GM23338 (cell line): ENCODE measurements at regions not wholly inside any gene's neighbourhood (a gene's known extent, or its start where the extent isn't known, plus 50 kb on each side); places are given as distances from the start of the nearest gene placed in this dataset.

ENCODE experiments used
- ATAC-seq: fragments of 200-7000 bp; cut with Tn5 transposase; 3 replicates; pipeline ENCODE4 v1.9.1; 2020
- DNase-seq: peaks from one replicate; pipeline ENCODE4 v3.0.0-alpha.2; 2015; ENCODE audit warnings: low spot score
- H2AFZ ChIP-seq: fragments of 200-600 bp; sonication (generic); 2 replicates; pipeline ENCODE4 v1.8.0; 2016; ENCODE audit warnings: antibody characterized with exemption, mild to moderate bottlenecking, moderate library complexity
- H3F3A ChIP-seq: fragments of 200-600 bp; sonication (generic); replicated peaks from 2 replicates; pipeline ENCODE4 v1.8.0; 2017; ENCODE audit warnings: antibody characterized with exemption, mixed run types, low read depth
- H3K27ac ChIP-seq: fragments of 200-600 bp; sonication (generic); 2 replicates; pipeline ENCODE4 v1.6.1; 2016; ENCODE audit warnings: low read depth
- H3K27me3 ChIP-seq: fragments of 200-600 bp; sonication (generic); 2 replicates; pipeline ENCODE4 v1.8.0; 2016; ENCODE audit warnings: mild to moderate bottlenecking, mixed run types, moderate library complexity; ENCODE audit not compliant: insufficient read depth
- H3K36me3 ChIP-seq: fragments of 200-600 bp; sonication (generic); 2 replicates; pipeline ENCODE4 v1.8.0; 2016; ENCODE audit warnings: mild to moderate bottlenecking; ENCODE audit not compliant: insufficient read depth
- H3K4me1 ChIP-seq: fragments of 200-600 bp; sonication (generic); 2 replicates; pipeline ENCODE4 v1.8.0; 2016; ENCODE audit warnings: mild to moderate bottlenecking, moderate library complexity; ENCODE audit not compliant: insufficient read depth
- H3K4me2 ChIP-seq: fragments of 200-600 bp; sonication (generic); 2 replicates; pipeline ENCODE4 v1.7.1; 2017; ENCODE audit warnings: mixed run types
- H3K4me3 ChIP-seq: fragments of 200-600 bp; sonication (generic); 2 replicates; pipeline ENCODE4 v1.6.1; 2016; ENCODE audit warnings: mixed run types
- H3K79me2 ChIP-seq: fragments of 200-600 bp; sonication (generic); replicated peaks from 2 replicates; pipeline ENCODE4 v1.8.0; 2017; ENCODE audit warnings: mild to moderate bottlenecking; ENCODE audit not compliant: insufficient read depth
- H3K9me2 ChIP-seq: fragments of 200-600 bp; sonication (generic); 2 replicates; pipeline ENCODE4 v1.8.0; 2017; ENCODE audit not compliant: insufficient read depth
- H4K20me1 ChIP-seq: fragments of 200-600 bp; sonication (generic); replicated peaks from 2 replicates; pipeline ENCODE4 v1.8.0; 2017; ENCODE audit warnings: mild to moderate bottlenecking; ENCODE audit not compliant: insufficient read depth
- H3K27ac Mint-ChIP-seq: 2 replicates; pipeline ENCODE4 v1.8.0; 2020; ENCODE audit warnings: inconsistent platforms, mild to moderate bottlenecking, moderate library complexity, mixed read lengths
- H3K27me3 Mint-ChIP-seq: 3 replicates; pipeline ENCODE4 v1.8.0; 2022; ENCODE audit warnings: low read depth, mild to moderate bottlenecking, moderate library complexity, mixed read lengths, inconsistent platforms; ENCODE audit not compliant: insufficient read depth, poor library complexity
- H3K36me3 Mint-ChIP-seq: 3 replicates; pipeline ENCODE4 v1.8.0; 2021; ENCODE audit warnings: low read depth, mild to moderate bottlenecking, inconsistent platforms, moderate library complexity, mixed read lengths
- H3K4me1 Mint-ChIP-seq: 3 replicates; pipeline ENCODE4 v1.8.0; 2020; ENCODE audit warnings: mild to moderate bottlenecking, inconsistent platforms, mixed read lengths
- H3K4me3 Mint-ChIP-seq: 3 replicates; pipeline ENCODE4 v1.8.0; 2021; ENCODE audit warnings: moderate library complexity, mild to moderate bottlenecking, inconsistent platforms, mixed read lengths
- H3K9me3 Mint-ChIP-seq: 3 replicates; pipeline ENCODE4 v1.8.0; 2020; ENCODE audit warnings: moderate library complexity, mild to moderate bottlenecking, inconsistent platforms, mixed read lengths
- CREB1 ChIP-seq: fragments of 250-450 bp; sonication (Bioruptor Pico); IDR thresholded peaks from 2 replicates; pipeline ENCODE4 v1.5.0; 2020; ENCODE audit warnings: low read depth, mild to moderate bottlenecking, moderate library complexity
- EZH2 ChIP-seq: fragments of 200-600 bp; sonication (generic); IDR thresholded peaks from one replicate; pipeline ENCODE4 v1.8.0; 2017; ENCODE audit warnings: antibody characterized with exemption, mild to moderate bottlenecking, low read depth; ENCODE audit not compliant: unreplicated experiment
- EZH2phosphoT487 ChIP-seq: fragments of 200-600 bp; sonication (generic); IDR thresholded peaks from one replicate; pipeline ENCODE4 v1.8.1; 2018; ENCODE audit warnings: antibody characterized with exemption; ENCODE audit not compliant: unreplicated experiment
- JUNB ChIP-seq: IDR thresholded peaks from one replicate; pipeline ENCODE4 v1.6.1; 2016; ENCODE audit warnings: antibody characterized with exemption; ENCODE audit not compliant: unreplicated experiment
- NANOG ChIP-seq: IDR thresholded peaks from 2 replicates; pipeline ENCODE4 v1.6.1; 2016; ENCODE audit warnings: antibody characterized with exemption, borderline replicate concordance
- POLR2AphosphoS5 ChIP-seq: IDR thresholded peaks from 2 replicates; pipeline ENCODE4 v1.6.1; 2016; ENCODE audit warnings: antibody characterized with exemption, low read depth
- REST ChIP-seq: IDR thresholded peaks from one replicate; pipeline ENCODE4 v1.6.1; 2018; ENCODE audit warnings: antibody characterized with exemption; ENCODE audit not compliant: unreplicated experiment
- ZNF114 ChIP-seq: fragments of 250-450 bp; sonication (Bioruptor Pico); IDR thresholded peaks from 2 replicates; pipeline ENCODE4 v1.5.0; 2020; ENCODE audit warnings: mild to moderate bottlenecking, moderate library complexity
- ZNF331 ChIP-seq: fragments of 250-450 bp; sonication (Bioruptor Pico); IDR thresholded peaks from 2 replicates; pipeline ENCODE4 v1.5.0; 2020; ENCODE audit warnings: low read depth, mild to moderate bottlenecking, moderate library complexity
- TF ChIP-seq, protein P1 (sequence below): fragments of 250-450 bp; sonication (Bioruptor Pico); IDR thresholded peaks from 2 replicates; pipeline ENCODE4 v1.5.0; 2020; ENCODE audit warnings: mild to moderate bottlenecking, moderate library complexity
- TF ChIP-seq, protein P2 (sequence below), 2 experiments: fragments of 200-600 bp in 1 of 2; sonication (generic) in 1 of 2; conservative IDR thresholded peaks; 2 replicates each; pipeline versions ENCODE4 v1.5.1 to v1.6.1; 2016 to 2017; ENCODE audit warnings: antibody characterized with exemption in 2 of 2, low read depth in 2 of 2, mild to moderate bottlenecking in 2 of 2, moderate library complexity in 1 of 2
- TF ChIP-seq, protein P3 (sequence below): IDR thresholded peaks from 2 replicates; pipeline ENCODE4 v1.6.1; 2016; ENCODE audit warnings: antibody characterized with exemption

DNA sequence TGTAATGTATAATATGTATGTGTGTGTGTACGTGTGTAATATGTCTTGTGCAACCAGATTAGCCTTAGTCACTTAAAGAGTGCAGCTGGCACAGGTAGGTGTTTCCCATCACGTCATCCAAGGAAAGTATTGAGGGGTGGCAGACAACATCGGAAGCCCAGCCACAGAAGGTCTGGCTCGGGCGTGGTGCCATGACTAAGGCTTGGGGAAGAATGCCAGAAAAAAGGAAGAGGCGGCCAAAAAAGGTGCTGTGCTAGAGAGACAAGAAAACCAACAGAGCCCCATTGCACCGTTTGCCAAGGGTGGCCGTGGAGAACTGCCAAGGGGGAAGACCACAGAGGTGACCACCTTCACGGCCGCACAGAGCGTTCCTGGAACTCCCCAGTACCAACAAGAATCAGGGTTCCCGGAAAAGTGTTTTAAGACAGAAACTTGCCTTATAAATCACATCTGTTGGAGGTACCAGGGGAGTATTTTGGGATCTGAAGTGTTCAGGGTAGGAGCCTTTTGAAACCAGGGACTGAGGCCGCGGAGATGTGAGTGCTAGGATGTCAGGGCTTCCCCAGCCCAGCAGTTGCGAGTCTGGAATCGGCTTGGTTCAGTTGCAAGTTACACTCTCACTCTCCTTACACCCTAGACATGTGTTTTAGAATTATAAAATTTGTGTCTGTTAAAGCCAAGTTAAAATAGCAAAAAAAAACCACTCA, 131.2 kb upstream of the DYRK2 start:
- ATAC-seq: no peak
- H3K79me2 ChIP-seq: no peaks in the 10 kb centered on the region
- H3K9me2 ChIP-seq: peaks cover 2% of the 10 kb centered on the region; the same call in 1 of the 2 replicates
- no peaks in the 10 kb centered on the region for H3K27me3 ChIP-seq
- H2AFZ ChIP-seq: no peak overlapping the region
- H3K4me3 Mint-ChIP-seq: no peak overlapping the region
- H3K27me3 Mint-ChIP-seq: peaks cover 11% of the 10 kb centered on the region
- H3K4me3 ChIP-seq: no peak overlapping the region
- TF ChIP-seq POLR2AphosphoS5 (no peak), EZH2 (no peak), EZH2phosphoT487 (no peak), ZNF114 (CRISPR knock-in tag) (no peak), REST (no peak), JUNB (no peak), CREB1 (CRISPR knock-in tag) (no peak), NANOG (no peak), ZNF331 (no peak)
- TF ChIP-seq, protein P1, sequence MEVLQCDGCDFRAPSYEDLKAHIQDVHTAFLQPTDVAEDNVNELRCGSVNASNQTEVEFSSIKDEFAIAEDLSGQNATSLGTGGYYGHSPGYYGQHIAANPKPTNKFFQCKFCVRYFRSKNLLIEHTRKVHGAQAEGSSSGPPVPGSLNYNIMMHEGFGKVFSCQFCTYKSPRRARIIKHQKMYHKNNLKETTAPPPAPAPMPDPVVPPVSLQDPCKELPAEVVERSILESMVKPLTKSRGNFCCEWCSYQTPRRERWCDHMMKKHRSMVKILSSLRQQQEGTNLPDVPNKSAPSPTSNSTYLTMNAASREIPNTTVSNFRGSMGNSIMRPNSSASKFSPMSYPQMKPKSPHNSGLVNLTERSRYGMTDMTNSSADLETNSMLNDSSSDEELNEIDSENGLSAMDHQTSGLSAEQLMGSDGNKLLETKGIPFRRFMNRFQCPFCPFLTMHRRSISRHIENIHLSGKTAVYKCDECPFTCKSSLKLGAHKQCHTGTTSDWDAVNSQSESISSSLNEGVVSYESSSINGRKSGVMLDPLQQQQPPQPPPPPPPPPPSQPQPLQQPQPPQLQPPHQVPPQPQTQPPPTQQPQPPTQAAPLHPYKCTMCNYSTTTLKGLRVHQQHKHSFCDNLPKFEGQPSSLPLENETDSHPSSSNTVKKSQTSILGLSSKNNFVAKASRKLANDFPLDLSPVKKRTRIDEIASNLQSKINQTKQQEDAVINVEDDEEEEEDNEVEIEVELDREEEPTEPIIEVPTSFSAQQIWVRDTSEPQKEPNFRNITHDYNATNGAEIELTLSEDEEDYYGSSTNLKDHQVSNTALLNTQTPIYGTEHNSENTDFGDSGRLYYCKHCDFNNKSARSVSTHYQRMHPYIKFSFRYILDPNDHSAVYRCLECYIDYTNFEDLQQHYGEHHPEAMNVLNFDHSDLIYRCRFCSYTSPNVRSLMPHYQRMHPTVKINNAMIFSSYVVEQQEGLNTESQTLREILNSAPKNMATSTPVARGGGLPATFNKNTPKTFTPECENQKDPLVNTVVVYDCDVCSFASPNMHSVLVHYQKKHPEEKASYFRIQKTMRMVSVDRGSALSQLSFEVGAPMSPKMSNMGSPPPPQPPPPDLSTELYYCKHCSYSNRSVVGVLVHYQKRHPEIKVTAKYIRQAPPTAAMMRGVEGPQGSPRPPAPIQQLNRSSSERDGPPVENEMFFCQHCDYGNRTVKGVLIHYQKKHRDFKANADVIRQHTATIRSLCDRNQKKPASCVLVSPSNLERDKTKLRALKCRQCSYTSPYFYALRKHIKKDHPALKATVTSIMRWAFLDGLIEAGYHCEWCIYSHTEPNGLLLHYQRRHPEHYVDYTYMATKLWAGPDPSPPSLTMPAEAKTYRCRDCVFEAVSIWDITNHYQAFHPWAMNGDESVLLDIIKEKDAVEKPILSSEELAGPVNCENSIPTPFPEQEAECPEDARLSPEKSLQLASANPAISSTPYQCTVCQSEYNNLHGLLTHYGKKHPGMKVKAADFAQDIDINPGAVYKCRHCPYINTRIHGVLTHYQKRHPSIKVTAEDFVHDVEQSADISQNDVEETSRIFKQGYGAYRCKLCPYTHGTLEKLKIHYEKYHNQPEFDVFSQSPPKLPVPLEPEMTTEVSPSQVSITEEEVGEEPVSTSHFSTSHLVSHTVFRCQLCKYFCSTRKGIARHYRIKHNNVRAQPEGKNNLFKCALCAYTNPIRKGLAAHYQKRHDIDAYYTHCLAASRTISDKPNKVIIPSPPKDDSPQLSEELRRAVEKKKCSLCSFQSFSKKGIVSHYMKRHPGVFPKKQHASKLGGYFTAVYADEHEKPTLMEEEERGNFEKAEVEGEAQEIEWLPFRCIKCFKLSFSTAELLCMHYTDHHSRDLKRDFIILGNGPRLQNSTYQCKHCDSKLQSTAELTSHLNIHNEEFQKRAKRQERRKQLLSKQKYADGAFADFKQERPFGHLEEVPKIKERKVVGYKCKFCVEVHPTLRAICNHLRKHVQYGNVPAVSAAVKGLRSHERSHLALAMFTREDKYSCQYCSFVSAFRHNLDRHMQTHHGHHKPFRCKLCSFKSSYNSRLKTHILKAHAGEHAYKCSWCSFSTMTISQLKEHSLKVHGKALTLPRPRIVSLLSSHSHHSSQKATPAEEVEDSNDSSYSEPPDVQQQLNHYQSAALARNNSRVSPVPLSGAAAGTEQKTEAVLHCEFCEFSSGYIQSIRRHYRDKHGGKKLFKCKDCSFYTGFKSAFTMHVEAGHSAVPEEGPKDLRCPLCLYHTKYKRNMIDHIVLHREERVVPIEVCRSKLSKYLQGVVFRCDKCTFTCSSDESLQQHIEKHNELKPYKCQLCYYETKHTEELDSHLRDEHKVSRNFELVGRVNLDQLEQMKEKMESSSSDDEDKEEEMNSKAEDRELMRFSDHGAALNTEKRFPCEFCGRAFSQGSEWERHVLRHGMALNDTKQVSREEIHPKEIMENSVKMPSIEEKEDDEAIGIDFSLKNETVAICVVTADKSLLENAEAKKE (CRISPR knock-in tag): no peak
- TF ChIP-seq, protein P2, sequence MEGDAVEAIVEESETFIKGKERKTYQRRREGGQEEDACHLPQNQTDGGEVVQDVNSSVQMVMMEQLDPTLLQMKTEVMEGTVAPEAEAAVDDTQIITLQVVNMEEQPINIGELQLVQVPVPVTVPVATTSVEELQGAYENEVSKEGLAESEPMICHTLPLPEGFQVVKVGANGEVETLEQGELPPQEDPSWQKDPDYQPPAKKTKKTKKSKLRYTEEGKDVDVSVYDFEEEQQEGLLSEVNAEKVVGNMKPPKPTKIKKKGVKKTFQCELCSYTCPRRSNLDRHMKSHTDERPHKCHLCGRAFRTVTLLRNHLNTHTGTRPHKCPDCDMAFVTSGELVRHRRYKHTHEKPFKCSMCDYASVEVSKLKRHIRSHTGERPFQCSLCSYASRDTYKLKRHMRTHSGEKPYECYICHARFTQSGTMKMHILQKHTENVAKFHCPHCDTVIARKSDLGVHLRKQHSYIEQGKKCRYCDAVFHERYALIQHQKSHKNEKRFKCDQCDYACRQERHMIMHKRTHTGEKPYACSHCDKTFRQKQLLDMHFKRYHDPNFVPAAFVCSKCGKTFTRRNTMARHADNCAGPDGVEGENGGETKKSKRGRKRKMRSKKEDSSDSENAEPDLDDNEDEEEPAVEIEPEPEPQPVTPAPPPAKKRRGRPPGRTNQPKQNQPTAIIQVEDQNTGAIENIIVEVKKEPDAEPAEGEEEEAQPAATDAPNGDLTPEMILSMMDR (conservative IDR thresholded peaks at IDR 0.05; ENCODE audit: low read depth in 2 of 2): no peak
- TF ChIP-seq, protein P3, sequence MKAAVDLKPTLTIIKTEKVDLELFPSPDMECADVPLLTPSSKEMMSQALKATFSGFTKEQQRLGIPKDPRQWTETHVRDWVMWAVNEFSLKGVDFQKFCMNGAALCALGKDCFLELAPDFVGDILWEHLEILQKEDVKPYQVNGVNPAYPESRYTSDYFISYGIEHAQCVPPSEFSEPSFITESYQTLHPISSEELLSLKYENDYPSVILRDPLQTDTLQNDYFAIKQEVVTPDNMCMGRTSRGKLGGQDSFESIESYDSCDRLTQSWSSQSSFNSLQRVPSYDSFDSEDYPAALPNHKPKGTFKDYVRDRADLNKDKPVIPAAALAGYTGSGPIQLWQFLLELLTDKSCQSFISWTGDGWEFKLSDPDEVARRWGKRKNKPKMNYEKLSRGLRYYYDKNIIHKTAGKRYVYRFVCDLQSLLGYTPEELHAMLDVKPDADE: no peak
- peaks cover 16% of the 10 kb centered on the region for H3K4me1 ChIP-seq
- H4K20me1 ChIP-seq: no peaks in the 10 kb centered on the region
- 0 out of 2 replicates have a peak overlapping the region, but pooled peaks have one; percentile 41 for H3K27ac Mint-ChIP-seq
- H3F3A ChIP-seq: no peaks in the 10 kb centered on the region
- H3K27ac ChIP-seq: no peak overlapping the region
- no peak for DNase-seq
- peaks cover 41% of the 10 kb centered on the region for H3K4me1 Mint-ChIP-seq
- H3K36me3 ChIP-seq: no peaks in the 10 kb centered on the region
- H3K4me2 ChIP-seq: no peak overlapping the region
- no peaks in the 10 kb centered on the region for H3K36me3 Mint-ChIP-seq
- no peaks in the 10 kb centered on the region for H3K9me3 Mint-ChIP-seq
